Lung (tissue), 11 donors: ENCODE measurements at regions not wholly inside any gene's neighbourhood (a gene's known extent, or its start where the extent isn't known, plus 50 kb on each side); places are given as distances from the start of the nearest gene placed in this dataset.

Experiments used
- ATAC-seq: fragments of 200-7000 bp; cut with Tn5 transposase; one replicate; pipeline ENCODE4 v1.9.1; 2020; ENCODE audit warnings: moderate number of reproducible peaks; ENCODE audit not compliant: insufficient read depth, low FRiP score
- DNase-seq, 3 donors: peaks; one replicate each; pipeline ENCODE4 v3.0.0-alpha.2; 2013 to 2017
- H3K27ac ChIP-seq, 2 donors: one replicate each; pipeline ENCODE4 v1.5.1; 2013; ENCODE audit warnings: mild to moderate bottlenecking in 2 of 2, moderate library complexity in 2 of 2, control low read depth in 1 of 2, inconsistent platforms in 1 of 2, low read depth in 1 of 2, low read length in 1 of 2
- H3K27me3 ChIP-seq, 3 donors: one replicate each; pipeline ENCODE4 v1.5.1; 2013; ENCODE audit warnings: low read length in 2 of 3; ENCODE audit not compliant: control insufficient read depth in 3 of 3, insufficient read depth in 3 of 3
- H3K36me3 ChIP-seq, 4 donors: one replicate each; pipeline ENCODE4 v1.5.1; 2013; ENCODE audit warnings: low read length in 4 of 4, mild to moderate bottlenecking in 1 of 4, moderate library complexity in 1 of 4; ENCODE audit not compliant: control insufficient read depth in 4 of 4, insufficient read depth in 4 of 4
- H3K4me1 ChIP-seq, 5 donors: one replicate each; pipeline ENCODE4 v1.5.1; 2013; ENCODE audit warnings: low read length in 5 of 5, mild to moderate bottlenecking in 2 of 5, moderate library complexity in 1 of 5; ENCODE audit not compliant: control insufficient read depth in 5 of 5, insufficient read depth in 5 of 5
- H3K4me3 ChIP-seq: one replicate; pipeline ENCODE4 v1.5.1; 2013; ENCODE audit warnings: mild to moderate bottlenecking, control low read depth, moderate library complexity
- H3K9ac ChIP-seq, 2 donors: one replicate each; pipeline ENCODE4 v1.5.1; 2013; ENCODE audit warnings: low read length in 2 of 2, control low read depth in 1 of 2; ENCODE audit not compliant: insufficient read depth in 1 of 2
- H3K9me3 ChIP-seq, 4 donors: one replicate each; pipeline ENCODE4 v1.5.1; 2013; ENCODE audit warnings: low read length in 3 of 4, mild to moderate bottlenecking in 1 of 4, moderate library complexity in 1 of 4; ENCODE audit not compliant: control insufficient read depth in 4 of 4, insufficient read depth in 3 of 4
- WGBS, 2 donors: extraction: QIAGEN DNeasy Blood & Tissue Kit; methylation state at CpG; one replicate each; pipeline ENCODE4 v1.1.7; 2013; 5-methylcytosine and 5-hydroxymethylcytosine counted together
- TF ChIP-seq, protein P1 (sequence below): IDR thresholded peaks from 2 replicates; pipeline ENCODE4 v1.5.1; 2012; ENCODE audit warnings: mild to moderate bottlenecking; ENCODE audit errors: control extremely low read depth, extremely low read depth
- donor health status: control.
- donor health status: control.
- donor health status: Bipolar disorder and iron deficiency.
- donor health status: healthy.
- donor health status: DM: yes; HTN: yes; CAD: no.

DNA sequence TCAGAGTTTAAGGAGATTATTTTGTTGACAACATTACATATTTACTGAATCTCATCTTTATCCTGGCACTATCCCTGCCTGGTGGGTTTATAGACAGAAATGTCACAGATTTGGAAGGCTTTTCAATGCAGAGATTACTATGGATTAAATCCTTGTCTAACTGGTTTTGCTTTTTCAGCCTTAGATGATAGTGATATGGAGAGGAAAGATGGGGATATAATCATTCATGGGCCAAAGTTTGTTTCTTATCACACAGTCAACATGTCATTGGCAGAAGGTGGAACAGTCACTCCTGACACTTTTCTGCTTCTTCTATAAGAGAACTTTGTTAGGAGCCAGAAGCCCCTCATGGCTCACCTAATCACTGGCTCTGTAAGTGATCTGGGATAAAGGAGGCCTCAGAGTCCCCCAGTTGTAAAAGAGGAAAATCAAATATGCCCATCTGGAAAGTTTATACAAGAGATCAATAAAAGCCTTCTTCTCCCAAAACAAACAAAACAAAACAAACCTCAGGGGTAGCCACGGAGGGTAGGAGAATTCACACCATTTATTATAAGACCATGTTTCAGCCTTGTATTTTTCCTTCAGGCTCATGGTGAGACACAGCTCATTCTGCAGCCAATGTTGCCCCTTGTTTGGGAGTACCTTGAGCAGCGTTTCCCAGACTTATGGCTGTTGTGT lies 101.2 kb downstream of the PCSK1 start:
- 77 to 80% methylated on average over 2 of the region's 2 CpGs for WGBS, 2 donors
- no peak for ATAC-seq
- TF ChIP-seq, protein P1, sequence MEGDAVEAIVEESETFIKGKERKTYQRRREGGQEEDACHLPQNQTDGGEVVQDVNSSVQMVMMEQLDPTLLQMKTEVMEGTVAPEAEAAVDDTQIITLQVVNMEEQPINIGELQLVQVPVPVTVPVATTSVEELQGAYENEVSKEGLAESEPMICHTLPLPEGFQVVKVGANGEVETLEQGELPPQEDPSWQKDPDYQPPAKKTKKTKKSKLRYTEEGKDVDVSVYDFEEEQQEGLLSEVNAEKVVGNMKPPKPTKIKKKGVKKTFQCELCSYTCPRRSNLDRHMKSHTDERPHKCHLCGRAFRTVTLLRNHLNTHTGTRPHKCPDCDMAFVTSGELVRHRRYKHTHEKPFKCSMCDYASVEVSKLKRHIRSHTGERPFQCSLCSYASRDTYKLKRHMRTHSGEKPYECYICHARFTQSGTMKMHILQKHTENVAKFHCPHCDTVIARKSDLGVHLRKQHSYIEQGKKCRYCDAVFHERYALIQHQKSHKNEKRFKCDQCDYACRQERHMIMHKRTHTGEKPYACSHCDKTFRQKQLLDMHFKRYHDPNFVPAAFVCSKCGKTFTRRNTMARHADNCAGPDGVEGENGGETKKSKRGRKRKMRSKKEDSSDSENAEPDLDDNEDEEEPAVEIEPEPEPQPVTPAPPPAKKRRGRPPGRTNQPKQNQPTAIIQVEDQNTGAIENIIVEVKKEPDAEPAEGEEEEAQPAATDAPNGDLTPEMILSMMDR, result no peak

GRCh38 chr5:96331210-96331609 lies 101.8 kb downstream of the PCSK1 start:
- Histone ChIP-seq H3K4me1 (peaks cover 0 to 9% (median 4%) of the 10 kb centered on the region in 5 donors), H3K27me3 (no peaks in the 10 kb centered on the region), H3K4me3 (no peak overlapping the region), H3K27ac (no peak overlapping the region), H3K9ac (no peak overlapping the region), H3K9me3 (no peaks in the 10 kb centered on the region), H3K36me3 (no peaks in the 10 kb centered on the region)
- WGBS, 2 donors, result 28 to 33% methylated on average over 3 of the region's 3 CpGs
- no peak for ATAC-seq
- TF ChIP-seq, protein P1, result no peak
- no peak for DNase-seq

More for the DNA sequence above, 101.2 kb downstream of the PCSK1 start:
- H3K36me3 ChIP-seq, result no peaks in the 10 kb centered on the region
- H3K4me3 ChIP-seq, result no peak overlapping the region
- H3K9ac ChIP-seq, result no peak overlapping the region
- H3K27me3 ChIP-seq, result no peaks in the 10 kb centered on the region
- peaks cover 0 to 9% (median 4%) of the 10 kb centered on the region in 5 donors for H3K4me1 ChIP-seq
- no peak for DNase-seq
- H3K27ac ChIP-seq, result no peak overlapping the region
- H3K9me3 ChIP-seq, result no peaks in the 10 kb centered on the region

DNA sequence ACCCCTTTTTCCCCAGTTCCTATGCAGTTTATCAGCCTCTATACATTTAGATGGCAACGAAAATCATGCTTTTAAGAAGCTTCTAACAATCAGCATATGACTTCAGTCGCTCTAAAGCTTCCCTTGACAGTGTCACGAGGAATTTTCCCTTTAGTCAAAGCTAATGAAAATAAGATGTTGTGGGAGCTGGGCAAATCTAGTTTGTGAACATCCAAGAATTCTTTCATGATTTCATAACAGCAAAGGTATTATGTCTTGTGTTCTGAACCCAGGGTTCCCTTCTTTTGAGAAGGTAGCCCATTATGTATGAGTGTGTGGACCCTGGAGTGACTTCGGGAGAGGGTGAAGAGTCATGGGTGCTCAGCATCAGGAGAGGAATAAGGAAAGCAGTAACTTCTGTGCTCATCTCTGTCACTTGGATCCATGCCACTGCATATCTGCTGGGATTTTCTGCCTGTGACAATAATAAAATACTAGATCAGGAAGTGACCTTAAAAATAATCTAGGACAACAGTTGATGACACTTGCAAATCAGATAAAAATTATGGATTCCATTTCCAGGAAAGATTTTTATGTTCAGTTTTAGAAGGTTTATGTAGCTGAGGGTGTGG lies 102.4 kb downstream of the PCSK1 start:
- Histone ChIP-seq H3K4me3 (no peak overlapping the region), H3K9me3 (no peaks in the 10 kb centered on the region), H3K27me3 (no peaks in the 10 kb centered on the region), H3K9ac (no peak overlapping the region), H3K27ac (no peak overlapping the region), H3K4me1 (peaks cover 0 to 9% (median under 1%) of the 10 kb centered on the region in 5 donors), H3K36me3 (no peaks in the 10 kb centered on the region)
- 91% methylated on average over 4 of the region's 4 CpGs for WGBS, 2 donors
- TF ChIP-seq, protein P1, result no peak
- ATAC-seq, result no peak
- DNase-seq, result no peak
